Pancreas (tissue), 10 donors: ENCODE measurements at regions not wholly inside any gene's neighbourhood (a gene's known extent, or its start where the extent isn't known, plus 50 kb on each side); places are given as distances from the start of the nearest gene placed in this dataset.

Experiments
- ATAC-seq, 4 donors: fragments of 200-7000 bp; cut with Tn5 transposase; one replicate each; pipeline versions ENCODE4 v1.8.0 to v1.9.1; 2020; ENCODE audit warnings: mild to moderate bottlenecking in 4 of 4, moderate library complexity in 4 of 4
- DNase-seq, 6 donors: peaks; one replicate each; pipeline ENCODE4 v3.0.0-alpha.2; 2020
- FAIRE-seq: peaks from 2 replicates; lab custom pipeline; 2012; peaks lifted over from hg19 to GRCh38; lab: Jason Lieb, UNC
- H3K27ac ChIP-seq, 4 donors: fragments of 200-600 bp; sonication (generic); 1 replicate in 3 of 4; 2 replicates in 1 of 4; pipeline versions ENCODE4 v1.5.0 to v1.8.0; 2020
- H3K27me3 ChIP-seq, 4 donors: fragments of 200-600 bp; one replicate each; pipeline ENCODE4 v1.8.0; 2021
- H3K36me3 ChIP-seq, 3 donors: fragments of 200-600 bp; sonication (generic) in 1 of 3; one replicate each; pipeline versions ENCODE4 v1.5.0 to v1.8.0; 2020 to 2021
- H3K4me1 ChIP-seq, 3 donors: fragments of 200-600 bp; one replicate each; pipeline ENCODE4 v1.8.0; 2021
- H3K4me3 ChIP-seq, 4 donors: fragments of 200-600 bp; sonication (generic) in 2 of 4; one replicate each; pipeline versions ENCODE4 v1.5.0 to v1.8.0; 2020 to 2021
- H3K9me3 ChIP-seq, 4 donors: fragments of 200-600 bp; one replicate each; pipeline ENCODE4 v1.8.0; 2021
- WGBS, 2 donors: extraction: QIAGEN DNeasy Blood & Tissue Kit; methylation state at CpG; one replicate each; pipeline ENCODE4 v1.1.7; 2013; 5-methylcytosine and 5-hydroxymethylcytosine counted together
- intact Hi-C, 3 donors: fragments of 100-400 bp; cut with DNase I; formaldehyde crosslinking; loops; one replicate each; pipeline versions ENCODE4 v1.11.1 to v1.14.2; 2022
- TF ChIP-seq, protein P1 (sequence below), 4 donors: fragments of 200-600 bp; sonication (generic) in 3 of 4; IDR thresholded peaks; one replicate each; pipeline versions ENCODE4 v1.5.0 to v1.8.0; 2021; ENCODE audit warnings: antibody characterized with exemption in 4 of 4
- donor health status: healthy with polysubstance abuse.
- donor health status: DM: no; HTN: no; CAD: no; lungs with moderate emphysema.
- donor health status: DM: no; HTN: no; CAD: no.
- donor health status: control.
- donor health status: control.
- donor health status: Bipolar disorder and iron deficiency.
- donor health status: DM: yes; HTN: yes; CAD: no.
- donor health status: DM: no; HTN: no; CAD: no.
- donor health status: DM: no; HTN: no; CAD: no.
- donor health status: DM: yes; HTN: yes; CAD: no.

DNA sequence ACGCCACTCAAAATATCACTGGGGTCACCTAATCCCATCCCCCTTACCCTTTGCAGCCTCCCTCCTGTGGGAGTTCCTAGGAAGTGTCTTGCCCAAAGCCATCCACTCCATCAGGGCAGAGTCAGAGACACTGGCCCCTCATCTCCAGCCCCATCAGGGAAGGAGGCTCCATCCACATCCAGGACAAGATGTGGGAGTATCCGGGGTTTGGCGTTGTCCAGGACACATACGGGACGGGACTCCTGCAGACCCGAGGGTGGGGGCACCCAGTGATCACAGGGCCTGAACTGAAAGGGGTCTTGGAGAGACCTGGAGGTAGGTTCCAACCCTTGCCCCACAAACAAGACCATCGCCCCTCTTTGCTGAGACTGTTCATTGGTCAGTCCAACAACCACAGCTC, 348.2 kb downstream of the MATN1 start:
- 60 to 69% methylated on average over 7 of the region's 7 CpGs for WGBS, 2 donors
- Histone ChIP-seq H3K4me3 (no peak overlapping the region), H3K36me3 (no peaks in the 10 kb centered on the region), H3K4me1 (no peaks in the 10 kb centered on the region), H3K9me3 (no peaks in the 10 kb centered on the region), H3K27ac (no peak overlapping the region), H3K27me3 (no peaks in the 10 kb centered on the region)
- no peak for ATAC-seq
- no peak for FAIRE-seq
- DNase-seq = no peak
- TF ChIP-seq, protein P1, sequence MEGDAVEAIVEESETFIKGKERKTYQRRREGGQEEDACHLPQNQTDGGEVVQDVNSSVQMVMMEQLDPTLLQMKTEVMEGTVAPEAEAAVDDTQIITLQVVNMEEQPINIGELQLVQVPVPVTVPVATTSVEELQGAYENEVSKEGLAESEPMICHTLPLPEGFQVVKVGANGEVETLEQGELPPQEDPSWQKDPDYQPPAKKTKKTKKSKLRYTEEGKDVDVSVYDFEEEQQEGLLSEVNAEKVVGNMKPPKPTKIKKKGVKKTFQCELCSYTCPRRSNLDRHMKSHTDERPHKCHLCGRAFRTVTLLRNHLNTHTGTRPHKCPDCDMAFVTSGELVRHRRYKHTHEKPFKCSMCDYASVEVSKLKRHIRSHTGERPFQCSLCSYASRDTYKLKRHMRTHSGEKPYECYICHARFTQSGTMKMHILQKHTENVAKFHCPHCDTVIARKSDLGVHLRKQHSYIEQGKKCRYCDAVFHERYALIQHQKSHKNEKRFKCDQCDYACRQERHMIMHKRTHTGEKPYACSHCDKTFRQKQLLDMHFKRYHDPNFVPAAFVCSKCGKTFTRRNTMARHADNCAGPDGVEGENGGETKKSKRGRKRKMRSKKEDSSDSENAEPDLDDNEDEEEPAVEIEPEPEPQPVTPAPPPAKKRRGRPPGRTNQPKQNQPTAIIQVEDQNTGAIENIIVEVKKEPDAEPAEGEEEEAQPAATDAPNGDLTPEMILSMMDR (IDR thresholded peaks at IDR 0.05) = no peak
- intact Hi-C loops = loop anchor here in 1 of 3 donors (10.0 kb wide), 1 partner anchor 1140 kb away; the partner anchor contains the start of genes MECR and PTPRU

DNA sequence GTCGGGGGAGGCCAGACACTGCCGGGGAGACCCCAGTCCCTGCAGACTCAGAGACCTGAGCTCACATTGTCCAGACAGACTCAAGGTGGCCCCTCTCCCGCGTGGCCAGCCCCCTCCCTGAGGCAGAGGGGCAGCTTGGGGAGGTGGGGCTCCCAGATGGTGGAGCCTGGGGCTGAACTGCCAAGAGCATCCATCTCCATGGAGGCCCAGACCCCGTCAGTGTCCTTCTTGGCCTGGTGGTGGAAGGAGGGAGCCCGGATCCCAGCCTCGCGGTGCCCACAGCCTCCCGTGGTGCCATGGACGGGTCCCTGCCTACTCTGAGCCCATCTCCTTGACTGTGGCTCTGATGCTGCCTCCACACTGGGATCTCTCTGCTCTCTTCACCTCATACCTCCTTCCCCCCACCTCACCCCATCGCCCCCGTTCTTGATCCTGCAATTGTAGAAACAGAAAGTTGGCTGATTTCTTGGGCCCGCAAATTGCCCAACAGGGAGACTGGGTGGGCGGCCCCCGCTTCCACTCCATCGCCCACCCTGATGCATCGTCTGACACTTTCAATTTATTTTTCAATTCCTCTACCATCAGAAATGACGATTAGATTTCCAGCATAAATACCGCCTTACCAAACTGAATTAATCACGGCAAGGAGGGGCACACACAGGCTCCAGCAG, 348.9 kb downstream of the MATN1 start:
- Histone ChIP-seq H3K4me3 (no peak overlapping the region), H3K36me3 (no peaks in the 10 kb centered on the region), H3K4me1 (no peaks in the 10 kb centered on the region), H3K9me3 (no peaks in the 10 kb centered on the region), H3K27ac (no peak overlapping the region), H3K27me3 (no peaks in the 10 kb centered on the region)
- TF ChIP-seq, protein P1 (IDR thresholded peaks at IDR 0.05) = no peak
- DNase-seq = no peak
- no peak for FAIRE-seq
- intact Hi-C loops = loop anchor here in 1 of 3 donors (10.0 kb wide), 1 partner anchor 1140 kb away; the partner anchor contains the start of genes MECR and PTPRU
- no peak for ATAC-seq
- 68 to 84% methylated on average over 19 to 20 of the region's 20 CpGs for WGBS, 2 donors

DNA sequence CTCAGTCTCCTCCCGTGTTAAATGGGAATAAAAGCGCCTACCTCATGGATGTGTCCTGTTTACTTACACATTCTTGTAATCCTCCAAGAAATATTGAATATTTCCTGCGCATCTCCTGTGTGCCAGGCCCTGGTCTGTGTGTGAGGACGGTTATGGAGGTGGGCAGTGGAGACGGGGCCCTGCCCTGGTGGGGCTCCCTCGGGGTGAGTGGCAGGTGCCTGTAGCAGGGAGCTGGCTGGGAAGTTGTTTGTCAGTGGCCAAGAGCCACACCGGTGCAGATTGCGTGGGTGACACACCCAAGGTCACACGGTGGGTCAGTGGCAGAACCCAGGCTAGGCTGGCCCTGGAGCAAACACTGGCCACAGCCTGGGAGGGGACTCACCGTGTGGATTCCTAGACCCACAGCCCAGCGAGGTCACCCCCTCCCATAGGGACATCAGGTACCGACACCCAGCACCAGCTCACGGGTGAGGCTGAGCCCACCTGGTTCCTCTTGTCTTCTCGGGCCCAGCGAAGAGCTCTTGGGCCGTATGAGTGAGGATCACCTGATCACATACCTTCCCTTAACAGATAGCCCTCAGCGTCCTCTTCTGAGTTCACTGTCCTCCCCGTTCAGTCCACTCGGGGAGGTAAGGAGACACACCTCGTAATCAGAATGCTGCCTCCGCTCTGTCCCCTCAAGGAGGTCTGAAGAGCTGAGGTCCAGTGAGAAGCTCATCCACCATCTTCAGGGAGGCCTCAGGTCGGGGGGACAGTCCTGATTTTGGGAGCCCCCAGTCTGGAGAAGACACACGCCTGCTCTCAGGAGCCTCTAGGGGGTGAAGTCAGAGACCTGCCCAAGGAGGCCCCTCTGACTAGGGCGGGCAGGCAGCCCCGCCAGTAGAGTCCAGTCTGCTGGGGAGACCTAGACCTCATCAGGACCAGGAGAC, 349.6 kb downstream of the MATN1 start:
- 56 to 70% methylated on average over 25 of the region's 25 CpGs for WGBS, 2 donors
- TF ChIP-seq, protein P1 (IDR thresholded peaks at IDR 0.05) = no peak
- intact Hi-C loops = loop anchor here in 1 of 3 donors (10.0 kb wide), 1 partner anchor 1139 kb away; the partner anchor contains the start of genes MECR and PTPRU
- no peak for FAIRE-seq
- H3K27ac ChIP-seq = no peak overlapping the region
- no peak overlapping the region for H3K4me3 ChIP-seq
- no peaks in the 10 kb centered on the region for H3K4me1 ChIP-seq
- H3K27me3 ChIP-seq = no peaks in the 10 kb centered on the region
- no peak for DNase-seq
- ATAC-seq = no peak
- no peaks in the 10 kb centered on the region for H3K9me3 ChIP-seq
- H3K36me3 ChIP-seq = no peaks in the 10 kb centered on the region

DNA sequence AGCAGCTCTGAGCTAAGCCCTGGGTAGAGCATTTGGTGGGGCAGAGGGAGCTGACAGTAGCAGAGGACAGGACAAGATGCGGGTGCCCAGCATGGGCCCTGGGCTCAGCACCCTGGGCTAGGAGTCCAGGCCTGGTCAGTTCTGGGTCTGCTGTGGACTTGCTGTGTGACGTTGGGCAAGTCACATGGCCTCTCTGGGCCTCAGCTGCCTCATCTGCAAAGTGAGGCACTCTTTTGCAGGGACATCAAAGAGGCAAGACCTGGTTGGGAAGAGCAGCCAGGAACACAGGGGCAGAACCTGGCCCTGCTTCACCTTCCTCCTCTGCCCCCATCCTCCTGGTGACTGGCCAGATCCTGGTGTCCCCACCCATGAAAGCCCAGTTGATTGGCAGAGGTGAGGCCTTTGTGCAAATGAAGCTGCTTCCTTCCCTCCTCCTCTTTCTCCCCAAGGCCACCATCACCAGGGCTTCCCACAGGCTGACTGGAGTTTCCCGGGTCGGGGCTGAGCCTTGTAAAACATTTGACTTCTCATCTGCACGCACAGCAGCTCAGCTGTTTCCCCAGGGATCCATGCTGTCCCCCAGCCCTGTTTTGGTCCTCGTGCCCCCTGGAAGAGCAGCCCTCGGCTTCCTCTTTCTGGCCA, 350.5 kb downstream of the MATN1 start:
- no peak for FAIRE-seq
- no peak for DNase-seq
- Histone ChIP-seq H3K27me3 (no peaks in the 10 kb centered on the region), H3K4me1 (no peaks in the 10 kb centered on the region), H3K4me3 (no peak overlapping the region), H3K9me3 (no peaks in the 10 kb centered on the region), H3K27ac (no peak overlapping the region), H3K36me3 (no peaks in the 10 kb centered on the region)
- TF ChIP-seq, protein P1 (IDR thresholded peaks at IDR 0.05) = no peak
- intact Hi-C loops = loop anchor here in 1 of 3 donors (10.0 kb wide), 1 partner anchor 1138 kb away; the partner anchor contains the start of genes MECR and PTPRU
- WGBS, 2 donors = 51 to 61% methylated on average over 7 of the region's 7 CpGs
- ATAC-seq = no peak
